Nephron progenitor cell (in vitro differentiated cells): ENCODE measurements at regions not wholly inside any gene's neighbourhood (a gene's known extent, or its start where the extent isn't known, plus 50 kb on each side); places are given as distances from the start of the nearest gene placed in this dataset.
A peak's percentile ranks its signal among the peaks of the same experiment; 100 is the strongest.

Source experiments
- DNase-seq: peaks from one replicate; pipeline ENCODE4 v3.0.0; 2021
- H3K27ac Mint-ChIP-seq: 2 replicates; pipeline ENCODE4 v1.8.0; 2021; ENCODE audit warnings: mild to moderate bottlenecking, moderate library complexity, mixed read lengths
- H3K27me3 Mint-ChIP-seq: 2 replicates; pipeline ENCODE4 v1.8.0; 2021; ENCODE audit warnings: mild to moderate bottlenecking, low read depth, mixed read lengths; ENCODE audit not compliant: poor library complexity
- H3K36me3 Mint-ChIP-seq: 2 replicates; pipeline ENCODE4 v1.8.0; 2021; ENCODE audit warnings: low read depth, mixed read lengths
- H3K4me1 Mint-ChIP-seq: 2 replicates; pipeline ENCODE4 v1.8.0; 2021; ENCODE audit warnings: mixed read lengths
- H3K4me3 Mint-ChIP-seq: 2 replicates; pipeline ENCODE4 v1.8.0; 2021; ENCODE audit warnings: mild to moderate bottlenecking, moderate library complexity, mixed read lengths
- H3K9me3 Mint-ChIP-seq: 2 replicates; pipeline ENCODE4 v1.8.0; 2021; ENCODE audit warnings: mild to moderate bottlenecking, moderate library complexity, mixed read lengths
- CTCF ChIP-seq: fragments of 200-600 bp; sonication (generic); IDR thresholded peaks from 2 replicates; pipeline ENCODE4 v1.5.0; 2021; ENCODE audit warnings: antibody characterized with exemption

- no peak for TF ChIP-seq CTCF
These were observed 155.2 kb upstream of the EOMES start for GRCh38 chr3:27877061-27878013.

GRCh38 chr3:27878014-27878383, 155.9 kb upstream of the EOMES start:
- TF ChIP-seq CTCF = no peak
- H3K9me3 Mint-ChIP-seq = no peaks in the 10 kb centered on the region
- H3K27me3 Mint-ChIP-seq = peaks cover 43% of the 10 kb centered on the region
- no peak for DNase-seq
- no peaks in the 10 kb centered on the region for H3K36me3 Mint-ChIP-seq
- H3K4me3 Mint-ChIP-seq = no peak overlapping the region
- no peak overlapping the region for H3K27ac Mint-ChIP-seq
- H3K4me1 Mint-ChIP-seq = peaks cover 17% of the 10 kb centered on the region

More at GRCh38 chr3:27877061-27878013, 155.2 kb upstream of the EOMES start:
- DNase-seq = no peak
- Mint-ChIP-seq H3K27me3 (peaks cover 39% of the 10 kb centered on the region), H3K4me1 (peaks cover 17% of the 10 kb centered on the region), H3K27ac (no peak overlapping the region), H3K4me3 (no peak overlapping the region), H3K36me3 (no peaks in the 10 kb centered on the region), H3K9me3 (no peaks in the 10 kb centered on the region)

GRCh38 chr3:27880969-27881892, 159.1 kb upstream of the EOMES start:
- Mint-ChIP-seq H3K27ac (peak overlapping the region; percentile 36), H3K9me3 (no peaks in the 10 kb centered on the region), H3K36me3 (no peaks in the 10 kb centered on the region), H3K4me1 (peaks cover 19% of the 10 kb centered on the region), H3K27me3 (peaks cover 60% of the 10 kb centered on the region), H3K4me3 (no peak overlapping the region)
- no peak for TF ChIP-seq CTCF
- no peak for DNase-seq

GRCh38 chr3:27883266-27883665, 161.1 kb upstream of the EOMES start:
- no peak overlapping the region for H3K4me3 Mint-ChIP-seq
- peaks cover 64% of the 10 kb centered on the region for H3K27me3 Mint-ChIP-seq
- H3K9me3 Mint-ChIP-seq = no peaks in the 10 kb centered on the region
- H3K4me1 Mint-ChIP-seq = peaks cover 3% of the 10 kb centered on the region
- no peak for DNase-seq
- H3K36me3 Mint-ChIP-seq = no peaks in the 10 kb centered on the region
- no peak overlapping the region for H3K27ac Mint-ChIP-seq
- TF ChIP-seq CTCF = no peak

- TF ChIP-seq CTCF = no peak
These were observed 163.5 kb upstream of the EOMES start for GRCh38 chr3:27885641-27886040.

More at GRCh38 chr3:27885641-27886040, 163.5 kb upstream of the EOMES start:
- no peaks in the 10 kb centered on the region for H3K9me3 Mint-ChIP-seq
- H3K36me3 Mint-ChIP-seq = no peaks in the 10 kb centered on the region
- H3K4me1 Mint-ChIP-seq = peaks cover 3% of the 10 kb centered on the region
- no peak for DNase-seq
- H3K27me3 Mint-ChIP-seq = peaks cover 53% of the 10 kb centered on the region
- H3K27ac Mint-ChIP-seq = no peak overlapping the region
- H3K4me3 Mint-ChIP-seq = no peak overlapping the region
